Peyer's patch (tissue), 4 donors: ENCODE measurements at regions not wholly inside any gene's neighbourhood (a gene's known extent, or its start where the extent isn't known, plus 50 kb on each side); places are given as distances from the start of the nearest gene placed in this dataset.
"Not testable (repeated sequence)": the region's sequence is repeated elsewhere in the genome, so short reads cannot be mapped to it uniquely, and the experiment has no call there.

Experiments
- DNase-seq, 3 donors: peaks; one replicate each; pipeline ENCODE4 v3.0.0-alpha.2; 2017 to 2019
- H3K27ac ChIP-seq, 4 donors: fragments of 200-600 bp; sonication (generic); one replicate each; pipeline ENCODE4 v1.5.1; 2016 to 2019
- H3K27me3 ChIP-seq, 2 donors: fragments of 200-600 bp; sonication (generic); one replicate each; pipeline ENCODE4 v1.5.1; 2019
- H3K36me3 ChIP-seq, 3 donors: fragments of 200-600 bp; sonication (generic); one replicate each; pipeline ENCODE4 v1.5.1; 2016 to 2019
- H3K4me1 ChIP-seq, 4 donors: fragments of 200-600 bp; sonication (generic); one replicate each; pipeline ENCODE4 v1.5.1; 2016 to 2019
- H3K4me3 ChIP-seq, 4 donors: fragments of 200-600 bp; sonication (generic); 1 replicate in 3 of 4; 2 replicates in 1 of 4; pipeline ENCODE4 v1.5.1; 2016 to 2019; ENCODE audit warnings: mild to moderate bottlenecking in 1 of 4
- H3K9me3 ChIP-seq, 4 donors: fragments of 200-600 bp; sonication (generic); one replicate each; pipeline ENCODE4 v1.5.1; 2016 to 2019; ENCODE audit warnings: mild to moderate bottlenecking in 1 of 4
- CTCF ChIP-seq, 6 experiments: fragments of 450-650 bp in 4 of 6; fragments of 200-600 bp in 2 of 6; sonication (generic) in 1 of 6; IDR thresholded peaks; one replicate each; pipeline ENCODE4 v1.5.1; 2017 to 2019; ENCODE audit warnings: antibody characterized with exemption in 6 of 6, mild to moderate bottlenecking in 3 of 6, moderate library complexity in 1 of 6
- POLR2A ChIP-seq, 2 donors: fragments of 450-650 bp; IDR thresholded peaks; one replicate each; pipeline ENCODE4 v1.5.1; 2017; ENCODE audit warnings: antibody characterized with exemption in 2 of 2, mild to moderate bottlenecking in 2 of 2, moderate library complexity in 2 of 2

- Histone ChIP-seq H3K27me3 (no peaks in the 10 kb centered on the region), H3K27ac (no peak overlapping the region), H3K4me1 (no peaks in the 10 kb centered on the region), H3K4me3 (no peak overlapping the region), H3K9me3 (no peaks in the 10 kb centered on the region), H3K36me3 (no peaks in the 10 kb centered on the region)
- TF ChIP-seq CTCF (IDR thresholded peaks at IDR 0.05) (no peak), POLR2A (IDR thresholded peaks at IDR 0.05) (no peak)
- DNase-seq, result no peak
Observed at GRCh38 chr3:104359546-104359945, 1007.2 kb upstream of the ALCAM start.

DNA sequence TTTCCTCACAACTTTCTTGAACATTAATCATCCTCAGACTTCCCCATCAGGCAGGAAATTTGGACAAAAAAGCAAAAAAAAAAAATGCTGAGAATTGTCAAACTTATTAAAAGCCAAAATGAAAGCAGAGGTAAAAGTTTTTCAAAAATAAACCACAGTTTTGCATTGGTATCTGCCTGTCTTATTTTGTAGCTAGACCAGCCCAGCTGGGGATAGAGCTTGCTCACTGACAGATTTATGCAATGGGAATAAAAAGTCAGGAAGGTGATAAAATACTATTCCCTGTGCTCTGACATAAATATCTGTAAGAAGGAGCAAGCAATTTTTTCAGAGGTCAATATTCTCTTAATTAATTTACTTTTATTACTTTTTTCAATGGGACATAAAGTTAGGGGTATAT is 1006.7 kb upstream of the ALCAM start:
- no peaks in the 10 kb centered on the region for H3K4me1 ChIP-seq
- no peak for DNase-seq
- TF ChIP-seq POLR2A (IDR thresholded peaks at IDR 0.05), result no peak
- TF ChIP-seq CTCF (IDR thresholded peaks at IDR 0.05), result no peak
- H3K27me3 ChIP-seq, result no peaks in the 10 kb centered on the region
- no peaks in the 10 kb centered on the region for H3K9me3 ChIP-seq
- H3K27ac ChIP-seq, result no peak overlapping the region
- H3K36me3 ChIP-seq, result no peaks in the 10 kb centered on the region
- no peak overlapping the region for H3K4me3 ChIP-seq

DNA sequence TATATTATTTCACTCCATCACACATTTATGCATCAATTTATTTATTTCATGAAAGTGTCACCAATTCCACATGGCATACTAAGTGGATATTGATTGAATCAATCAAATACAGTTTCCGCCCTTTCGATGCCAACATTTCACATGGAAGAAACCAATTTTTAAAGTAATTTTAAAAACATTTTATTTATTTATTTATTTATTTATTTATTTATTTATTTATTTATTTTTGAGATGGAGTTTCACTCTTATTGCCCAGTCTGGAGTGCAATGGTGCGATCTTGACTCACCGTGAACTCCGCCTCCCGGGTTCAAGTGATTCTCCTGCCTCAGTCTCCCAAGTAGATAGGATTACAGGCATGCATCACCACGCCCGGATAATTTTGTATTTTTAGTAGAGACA is 1005.0 kb upstream of the ALCAM start:
- not testable (repeated sequence) for DNase-seq, H3K27ac ChIP-seq, H3K36me3 ChIP-seq, H3K9me3 ChIP-seq, H3K27me3 ChIP-seq, H3K4me3 ChIP-seq, H3K4me1 ChIP-seq

DNA sequence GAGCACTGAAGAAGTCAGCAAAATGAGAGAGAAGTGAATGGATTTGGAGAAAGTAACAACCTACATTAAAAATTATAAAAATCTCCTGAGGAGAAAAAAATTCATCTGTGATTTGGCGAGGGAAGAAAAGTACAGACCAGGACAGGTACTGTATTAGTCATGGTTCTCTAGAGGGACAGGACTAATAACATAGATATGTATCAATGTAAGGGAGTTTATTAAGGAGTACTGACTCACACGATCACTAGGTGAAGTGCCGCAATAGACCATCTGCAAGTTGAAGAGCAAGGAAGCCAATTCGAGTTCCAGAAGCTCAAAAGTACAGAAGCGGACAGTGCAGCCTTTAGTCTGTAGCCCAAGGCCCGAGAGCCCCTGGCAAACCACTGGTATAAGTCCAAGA is 1004.4 kb upstream of the ALCAM start:
- Histone ChIP-seq H3K4me3 (no peak overlapping the region), H3K27me3 (no peaks in the 10 kb centered on the region), H3K9me3 (no peaks in the 10 kb centered on the region), H3K27ac (no peak overlapping the region), H3K4me1 (no peaks in the 10 kb centered on the region), H3K36me3 (no peaks in the 10 kb centered on the region)
- TF ChIP-seq POLR2A (IDR thresholded peaks at IDR 0.05) (no peak), CTCF (IDR thresholded peaks at IDR 0.05) (no peak)
- DNase-seq, result no peak

DNA sequence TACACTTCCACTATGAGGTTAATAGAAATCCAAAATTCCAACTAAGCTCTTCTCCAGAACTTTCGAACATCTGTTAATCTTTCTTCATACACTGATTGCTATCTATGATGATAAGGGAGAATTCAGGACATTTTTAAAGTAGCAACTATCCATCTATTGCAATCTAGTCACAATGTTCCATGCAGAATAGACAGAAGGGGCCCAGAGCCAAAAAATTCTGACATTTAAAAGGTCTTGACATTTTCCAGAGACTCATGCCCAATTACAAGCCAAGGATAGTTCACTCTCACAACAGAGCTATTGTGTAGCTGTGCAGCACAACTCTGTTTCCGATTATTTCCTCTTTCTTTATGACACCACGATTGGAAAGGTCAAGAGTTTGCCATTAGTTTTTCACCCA is 999.7 kb upstream of the ALCAM start:
- Histone ChIP-seq H3K27me3 (no peaks in the 10 kb centered on the region), H3K4me3 (no peak overlapping the region), H3K36me3 (no peaks in the 10 kb centered on the region), H3K4me1 (no peaks in the 10 kb centered on the region), H3K27ac (no peak overlapping the region), H3K9me3 (no peaks in the 10 kb centered on the region)
- TF ChIP-seq CTCF (IDR thresholded peaks at IDR 0.05) (no peak), POLR2A (IDR thresholded peaks at IDR 0.05) (no peak)
- no peak for DNase-seq

DNA sequence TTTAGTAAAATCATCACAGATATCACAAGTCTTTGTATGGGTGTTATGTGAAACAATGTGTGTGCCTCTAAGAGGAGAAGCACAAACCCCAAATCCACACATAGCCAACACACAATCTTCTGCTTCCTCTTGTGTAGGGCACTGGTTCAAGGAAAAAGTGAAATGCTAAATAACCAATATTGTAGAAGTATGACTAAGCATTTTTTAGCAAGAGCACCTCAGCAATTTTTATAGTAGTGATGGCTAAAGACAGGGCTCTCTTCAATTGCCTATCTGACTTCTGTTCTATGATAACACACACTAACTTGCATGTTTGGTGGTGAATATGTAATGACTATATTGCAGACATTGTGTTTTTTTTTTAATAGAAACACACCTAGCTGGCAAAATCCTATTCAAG is 997.9 kb upstream of the ALCAM start:
- DNase-seq, result no peak
- Histone ChIP-seq H3K27me3 (no peaks in the 10 kb centered on the region), H3K4me3 (no peak overlapping the region), H3K9me3 (no peaks in the 10 kb centered on the region), H3K36me3 (no peaks in the 10 kb centered on the region), H3K4me1 (no peaks in the 10 kb centered on the region), H3K27ac (no peak overlapping the region)
- no peak for TF ChIP-seq CTCF (IDR thresholded peaks at IDR 0.05)
- TF ChIP-seq POLR2A (IDR thresholded peaks at IDR 0.05), result no peak
